Psoas muscle (tissue), 7 donors: ENCODE measurements at regions not wholly inside any gene's neighbourhood (a gene's known extent, or its start where the extent isn't known, plus 50 kb on each side); places are given as distances from the start of the nearest gene placed in this dataset.

Experiments used
- ATAC-seq, 4 donors: fragments of 200-7000 bp; cut with Tn5 transposase; one replicate each; pipeline ENCODE4 v1.9.1; 2020; ENCODE audit warnings: moderate library complexity in 3 of 4, mild to moderate bottlenecking in 2 of 4
- DNase-seq, 2 donors: peaks; one replicate each; pipeline ENCODE4 v3.0.0-alpha.2; 2020
- H3K27ac ChIP-seq: fragments of 200-600 bp; one replicate; pipeline ENCODE4 v1.8.0; 2022
- H3K27me3 ChIP-seq, 3 donors: fragments of 200-600 bp in 1 of 3; one replicate each; pipeline versions ENCODE4 v1.6.1 to v1.8.0; 2013 to 2022; ENCODE audit warnings: low read length in 2 of 3, mild to moderate bottlenecking in 2 of 3, moderate library complexity in 1 of 3; ENCODE audit not compliant: insufficient read depth in 3 of 3
- H3K36me3 ChIP-seq, 2 donors: fragments of 200-600 bp in 1 of 2; one replicate each; pipeline versions ENCODE4 v1.6.1 to v1.8.0; 2013 to 2022; ENCODE audit warnings: low read depth in 1 of 2, mild to moderate bottlenecking in 1 of 2, moderate library complexity in 1 of 2; ENCODE audit not compliant: insufficient read depth in 1 of 2
- H3K4me1 ChIP-seq: fragments of 200-600 bp; one replicate; pipeline ENCODE4 v1.8.0; 2022
- H3K4me3 ChIP-seq: fragments of 200-600 bp; one replicate; pipeline ENCODE4 v1.8.0; 2022; ENCODE audit warnings: mild to moderate bottlenecking
- H3K9me3 ChIP-seq: fragments of 200-600 bp; one replicate; pipeline ENCODE4 v1.8.0; 2022
- CTCF ChIP-seq: fragments of 200-600 bp; IDR thresholded peaks from one replicate; pipeline ENCODE4 v1.8.0; 2022; ENCODE audit warnings: antibody characterized with exemption
- whole genome bisulfite sequencing, 3 donors: extraction: QIAGEN DNeasy Blood & Tissue Kit; methylation state at CpG; one replicate each; pipeline versions ENCODE4 v1.1.6 to v1.1.7; 2013; 5-methylcytosine and 5-hydroxymethylcytosine counted together
- intact Hi-C, 2 donors: fragments of 100-400 bp; cut with DNase I; formaldehyde crosslinking; loops; one replicate each; pipeline versions ENCODE4 v1.11.0 to v1.14.2; 2022
- donor health status: healthy with polysubstance abuse.
- donor health status: DM: no; HTN: no; CAD: no; lungs with moderate emphysema.
- donor health status: Bipolar disorder and iron deficiency.
- donor health status: healthy.
- donor health status: DM: yes; HTN: yes; CAD: no.
- donor health status: DM: no; HTN: no; CAD: no.
- donor health status: DM: yes; HTN: yes; CAD: no.

GRCh38 chr6:103799971-103800670 is 1059.6 kb downstream of the HACE1 start:
- DNase-seq (no peak), ATAC-seq (no peak)
- WGBS, 3 donors = 52 to 53% (median 53%) methylated on average over 5 of the region's 5 CpGs
- H3K36me3 ChIP-seq = no peaks in the 10 kb centered on the region
- H3K27me3 ChIP-seq = no peaks in the 10 kb centered on the region
- intact Hi-C loops = no loop called here
- no peaks in the 10 kb centered on the region for H3K4me1 ChIP-seq
- H3K27ac ChIP-seq = no peak overlapping the region
- no peak overlapping the region for H3K4me3 ChIP-seq
- no peaks in the 10 kb centered on the region for H3K9me3 ChIP-seq
- TF ChIP-seq CTCF = no peak

GRCh38 chr6:103798166-103798565 is 1061.6 kb downstream of the HACE1 start:
- H3K9me3 ChIP-seq = no peaks in the 10 kb centered on the region
- no peak for DNase-seq
- no peaks in the 10 kb centered on the region for H3K27me3 ChIP-seq
- no peaks in the 10 kb centered on the region for H3K36me3 ChIP-seq
- no peak overlapping the region for H3K4me3 ChIP-seq
- H3K27ac ChIP-seq = no peak overlapping the region
- intact Hi-C loops = no loop called here
- no peak for TF ChIP-seq CTCF
- ATAC-seq = no peak
- WGBS, 3 donors = 63 to 67% (median 64%) methylated on average over 2 of the region's 2 CpGs
- H3K4me1 ChIP-seq = no peaks in the 10 kb centered on the region

- DNase-seq = no peak
- intact Hi-C loops = no loop called here
- peak; percentile 5 for TF ChIP-seq CTCF
- no peak for ATAC-seq
- no peaks in the 10 kb centered on the region for H3K27me3 ChIP-seq
- no peak overlapping the region for H3K27ac ChIP-seq
- no peaks in the 10 kb centered on the region for H3K4me1 ChIP-seq
- WGBS, 3 donors = 35 to 43% (median 41%) methylated on average over 1 of the region's 1 CpG
- H3K9me3 ChIP-seq = no peaks in the 10 kb centered on the region
- H3K36me3 ChIP-seq = no peaks in the 10 kb centered on the region
- no peak overlapping the region for H3K4me3 ChIP-seq
These were observed 1062.0 kb downstream of the HACE1 start for GRCh38 chr6:103797738-103798137.

GRCh38 chr6:103791458-103791857 is 1068.3 kb downstream of the HACE1 start:
- Histone ChIP-seq H3K27ac (no peak overlapping the region), H3K36me3 (no peaks in the 10 kb centered on the region), H3K4me1 (no peaks in the 10 kb centered on the region), H3K27me3 (no peaks in the 10 kb centered on the region), H3K9me3 (no peaks in the 10 kb centered on the region), H3K4me3 (no peak overlapping the region)
- DNase-seq (no peak), ATAC-seq (no peak)
- intact Hi-C loops = no loop called here
- no peak for TF ChIP-seq CTCF
- WGBS, 3 donors = 74 to 76% (median 75%) methylated on average over 2 of the region's 2 CpGs

- ATAC-seq (no peak), DNase-seq (no peak)
- intact Hi-C loops = no loop called here
- TF ChIP-seq CTCF = no peak
- WGBS, 3 donors = 58 to 63% (median 62%) methylated on average over 2 of the region's 2 CpGs
- no peaks in the 10 kb centered on the region for H3K9me3 ChIP-seq
- H3K4me1 ChIP-seq = no peaks in the 10 kb centered on the region
- H3K27ac ChIP-seq = no peak overlapping the region
- H3K4me3 ChIP-seq = no peak overlapping the region
- no peaks in the 10 kb centered on the region for H3K36me3 ChIP-seq
- H3K27me3 ChIP-seq = no peaks in the 10 kb centered on the region
These were observed 1075.6 kb downstream of the HACE1 start for GRCh38 chr6:103784117-103784516.
